ENCODE measurements at regions not wholly inside any gene's neighbourhood (a gene's known extent, or its start where the extent isn't known, plus 50 kb on each side); places are given as distances from the start of the nearest gene placed in this dataset.

DNA sequence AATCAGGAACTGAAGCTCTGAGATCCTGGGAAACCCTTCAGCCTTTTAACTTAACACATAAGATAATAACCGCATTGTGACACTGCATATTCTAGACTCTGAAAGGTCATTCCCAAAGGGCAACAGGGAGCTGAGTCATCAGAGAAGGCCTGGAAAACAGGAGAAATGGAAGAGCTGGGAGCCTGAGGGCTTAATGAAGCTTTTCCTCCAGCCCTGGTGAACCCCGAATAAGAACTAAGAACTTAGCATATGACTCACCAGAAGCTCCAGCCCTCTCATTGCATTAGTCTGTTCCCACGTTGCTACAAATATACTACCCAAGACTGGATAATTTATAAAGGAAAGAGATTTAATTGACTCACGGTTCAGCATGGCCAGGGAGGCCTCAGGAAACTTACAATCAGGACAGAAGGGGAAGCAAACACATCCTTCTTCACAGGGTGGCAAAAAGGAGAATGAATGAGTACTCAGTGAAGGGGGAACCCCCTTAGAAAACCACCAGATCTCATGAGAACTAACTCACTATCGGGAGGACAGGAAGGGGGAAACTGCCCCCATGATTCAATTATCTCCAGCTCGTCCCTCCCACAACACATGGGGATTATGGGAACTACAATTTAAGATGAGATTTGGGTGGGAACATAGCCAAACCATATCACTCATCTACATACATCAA lies 648.5 kb downstream of the TFAP2A start:
- no peak overlapping the region for H3K4me3 ChIP-seq (replicated peaks in 1 of 3; ENCODE audit: insufficient read depth in 1 of 3, low read depth in 1 of 3, low read length in 3 of 3)
- no peaks in the 10 kb centered on the region for H3K9me1 ChIP-seq (replicated peaks; ENCODE audit: control insufficient read depth, extremely low read depth, insufficient read depth, low read length)
- no peak for TF ChIP-seq GATA2 (IDR thresholded peaks at IDR 0.05; ENCODE audit: insufficient read depth, insufficient read length, low read depth, low read length)
- peak; percentile 85 for TF ChIP-seq FOS (IDR thresholded peaks at IDR 0.05; ENCODE audit: borderline replicate concordance, insufficient read depth, low read length)
- dilution Hi-C loops (cut with MboI; ENCODE audit: extremely low pct_ligation_motif_present, low sequenced_read_pairs) (no loop called here), intact Hi-C loops (cut with micrococcal nuclease) (no loop called here)
- H3K4me1 ChIP-seq (ENCODE audit: control insufficient read depth, extremely low read depth, insufficient read depth, low read length), result peaks cover 2% of the 10 kb centered on the region
- ChIA-PET POLR2A (no interaction called here), CTCF (interaction anchor here (1.3 kb wide), 1 partner anchor 183 kb away, joined by 3 read pairs; no protein-coding TSS in a partner anchor)
- H4K20me1 ChIP-seq (replicated peaks; ENCODE audit: control insufficient read depth, extremely low read depth, insufficient read depth, low read length), result no peaks in the 10 kb centered on the region
- BruUV-seq (replicated peaks), result no TSS peak
- no peaks in the 10 kb centered on the region for H3K9me3 ChIP-seq (replicated peaks; ENCODE audit: control insufficient read depth, insufficient read depth, low read length)
- H3K36me3 ChIP-seq (ENCODE audit: control insufficient read depth in 2 of 2, extremely low read depth in 1 of 2, insufficient read depth in 2 of 2, low read length in 2 of 2), result no peaks in the 10 kb centered on the region
- peak overlapping the region; percentile 9 for H3K27ac ChIP-seq (ENCODE audit: insufficient read depth, low read depth, low read length)
- peak; percentile 82 for DNase-seq (ENCODE audit: low read depth, low spot score)
- FAIRE-seq, result peak; percentile 12
- peak overlapping the region; percentile 26 for H2AFZ ChIP-seq (ENCODE audit: low read depth, low read length)
- no peaks in the 10 kb centered on the region for H3K79me2 ChIP-seq (ENCODE audit: control insufficient read depth, insufficient read depth, low read length)
- H3K27me3 ChIP-seq (ENCODE audit: control insufficient read depth in 2 of 2, insufficient read depth in 2 of 2, low read length in 2 of 2), result no peaks in the 10 kb centered on the region
- no peak overlapping the region for H3K9ac ChIP-seq (replicated peaks; ENCODE audit: extremely low read depth, insufficient read depth, low read length)
- H3K4me2 ChIP-seq (ENCODE audit: insufficient read depth, low read length), result peak overlapping the region; percentile 15

DNA sequence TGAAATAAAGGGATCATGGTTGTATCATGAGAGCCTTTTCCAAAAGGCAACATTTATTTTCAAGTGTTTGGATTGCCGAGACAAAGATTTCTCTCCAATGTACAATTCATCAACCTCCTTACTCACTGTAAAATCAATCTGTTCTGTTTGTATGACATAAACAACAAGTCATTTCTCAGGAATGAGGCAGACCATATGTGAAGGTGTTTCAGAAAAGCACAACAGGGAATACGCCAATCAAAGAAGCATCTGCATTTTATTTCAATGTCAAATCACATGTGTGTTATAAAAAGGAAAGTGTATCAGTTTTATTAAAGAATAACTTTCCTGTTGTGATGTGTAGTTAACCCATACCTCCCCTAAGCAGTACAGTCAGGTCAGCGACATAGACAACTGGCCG lies 653.7 kb downstream of the TFAP2A start:
- no peak overlapping the region for H3K4me2 ChIP-seq (ENCODE audit: insufficient read depth, low read length)
- DNase-seq (ENCODE audit: low read depth, low spot score) (no peak), FAIRE-seq (no peak)
- BruUV-seq (replicated peaks), result no TSS peak
- intact Hi-C loops (cut with micrococcal nuclease) (no loop called here), dilution Hi-C loops (cut with MboI; ENCODE audit: extremely low pct_ligation_motif_present, low sequenced_read_pairs) (no loop called here)
- H4K20me1 ChIP-seq (replicated peaks; ENCODE audit: control insufficient read depth, extremely low read depth, insufficient read depth, low read length), result no peaks in the 10 kb centered on the region
- H3K9ac ChIP-seq (replicated peaks; ENCODE audit: extremely low read depth, insufficient read depth, low read length), result no peak overlapping the region
- TF ChIP-seq FOS (IDR thresholded peaks at IDR 0.05; ENCODE audit: borderline replicate concordance, insufficient read depth, low read length) (no peak), JUN (IDR thresholded peaks at IDR 0.05; ENCODE audit: borderline replicate concordance, insufficient read depth, insufficient read length, low read depth) (no peak), POLR2AphosphoS5 (IDR thresholded peaks at IDR 0.05; ENCODE audit: insufficient read depth, low read depth, low read length) (no peak), POLR2A (IDR thresholded peaks at IDR 0.05; ENCODE audit: low read depth, low read length) (no peak), CTCF (IDR thresholded peaks at IDR 0.05; ENCODE audit: extremely low read depth in 1 of 2, insufficient read depth in 1 of 2, low read depth in 1 of 2, low read length in 2 of 2) (no peak), GATA2 (IDR thresholded peaks at IDR 0.05; ENCODE audit: insufficient read depth, insufficient read length, low read depth, low read length) (no peak), EZH2 (IDR thresholded peaks at IDR 0.05; ENCODE audit: borderline replicate concordance, low read depth, low read length, severe bottlenecking) (no peak), MYC (IDR thresholded peaks at IDR 0.05; ENCODE audit: low read depth, low read length) (no peak), MAX (IDR thresholded peaks at IDR 0.05; ENCODE audit: insufficient read depth, insufficient read length) (no peak)
- no peaks in the 10 kb centered on the region for H3K79me2 ChIP-seq (ENCODE audit: control insufficient read depth, insufficient read depth, low read length)
- no peaks in the 10 kb centered on the region for H3K27me3 ChIP-seq (ENCODE audit: control insufficient read depth in 2 of 2, insufficient read depth in 2 of 2, low read length in 2 of 2)
- no peaks in the 10 kb centered on the region for H3K4me1 ChIP-seq (ENCODE audit: control insufficient read depth, extremely low read depth, insufficient read depth, low read length)
- no peaks in the 10 kb centered on the region for H3K9me1 ChIP-seq (replicated peaks; ENCODE audit: control insufficient read depth, extremely low read depth, insufficient read depth, low read length)
- H3K4me3 ChIP-seq (replicated peaks in 1 of 3; ENCODE audit: insufficient read depth in 1 of 3, low read depth in 1 of 3, low read length in 3 of 3), result no peak overlapping the region
- no peak overlapping the region for H3K27ac ChIP-seq (ENCODE audit: insufficient read depth, low read depth, low read length)
- POLR2A ChIA-PET, result no interaction called here
- H3K36me3 ChIP-seq (ENCODE audit: control insufficient read depth in 2 of 2, extremely low read depth in 1 of 2, insufficient read depth in 2 of 2, low read length in 2 of 2), result no peaks in the 10 kb centered on the region
- H2AFZ ChIP-seq (ENCODE audit: low read depth, low read length), result no peak overlapping the region
- H3K9me3 ChIP-seq (replicated peaks; ENCODE audit: control insufficient read depth, insufficient read depth, low read length), result no peaks in the 10 kb centered on the region
- CTCF ChIA-PET, result interaction anchor here (0.5 kb wide), 1 partner anchor 1378 kb away, joined by 3 read pairs; no protein-coding TSS in a partner anchor
